NCI-H1436 treated with DMSO at 0.1 percent for 48 hours (cell line): ENCODE measurements at regions not wholly inside any gene's neighbourhood (a gene's known extent, or its start where the extent isn't known, plus 50 kb on each side); places are given as distances from the start of the nearest gene placed in this dataset.

ENCODE experiments used
- DNase-seq: peaks from one replicate; lab custom pipeline; 2025; lab: John Stamatoyannopoulos, UW

DNA sequence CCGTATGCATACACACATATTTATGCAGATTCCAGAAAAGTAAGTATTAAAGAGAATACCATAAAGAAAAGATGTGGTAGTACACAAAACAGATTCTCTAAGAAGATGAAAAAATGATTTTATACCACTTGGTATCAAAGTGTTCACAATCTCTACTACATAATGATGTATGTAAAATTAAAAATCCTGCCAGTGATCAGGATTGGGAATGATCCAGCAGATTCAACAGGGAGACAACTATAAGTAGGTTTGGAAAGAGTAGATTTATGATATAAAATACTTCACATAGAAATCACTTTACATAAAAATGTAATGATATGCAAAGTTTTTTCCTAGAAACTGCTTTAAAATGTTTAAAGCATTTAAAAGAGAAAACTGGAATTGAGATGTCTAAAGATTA, 447.0 kb downstream of the CNTNAP4 start:
- no peak for DNase-seq

DNA sequence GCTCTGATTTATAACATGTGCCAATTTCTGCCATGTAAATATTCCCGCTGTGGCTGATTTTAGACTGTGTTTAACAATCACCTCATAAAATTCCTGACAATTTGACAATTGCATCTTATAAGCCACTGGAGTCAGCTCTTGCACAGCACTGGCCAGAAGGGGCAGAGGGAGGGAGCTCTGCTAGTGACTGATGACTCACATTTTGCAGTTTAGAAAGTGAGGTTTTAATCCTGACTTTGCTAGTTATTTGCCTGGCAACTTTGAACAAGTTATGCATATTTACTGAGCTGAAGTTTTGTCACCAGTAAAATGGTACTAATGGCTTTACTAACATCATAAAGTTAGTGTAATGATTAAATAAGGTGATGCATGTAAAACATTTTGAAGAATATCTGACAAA, 452.3 kb downstream of the CNTNAP4 start:
- DNase-seq, result no peak

DNA sequence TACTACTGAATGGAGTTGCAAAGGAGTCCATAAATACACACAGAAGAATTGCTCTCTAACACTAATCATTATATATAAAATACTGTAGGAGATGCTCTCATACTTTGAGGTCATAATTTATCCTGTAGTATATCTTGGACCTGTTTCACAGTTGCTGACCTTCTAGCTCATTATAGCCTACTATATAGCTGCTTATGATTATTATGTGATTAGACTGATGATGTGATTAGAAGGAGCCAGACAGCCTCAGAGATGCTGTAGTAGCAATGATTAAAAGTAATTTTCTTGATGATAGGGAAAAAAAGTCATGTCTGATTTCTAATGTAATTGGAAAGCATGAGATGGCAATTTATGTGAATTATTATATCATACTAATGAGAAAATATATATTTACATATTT, 455.7 kb downstream of the CNTNAP4 start:
- DNase-seq, result no peak

DNA sequence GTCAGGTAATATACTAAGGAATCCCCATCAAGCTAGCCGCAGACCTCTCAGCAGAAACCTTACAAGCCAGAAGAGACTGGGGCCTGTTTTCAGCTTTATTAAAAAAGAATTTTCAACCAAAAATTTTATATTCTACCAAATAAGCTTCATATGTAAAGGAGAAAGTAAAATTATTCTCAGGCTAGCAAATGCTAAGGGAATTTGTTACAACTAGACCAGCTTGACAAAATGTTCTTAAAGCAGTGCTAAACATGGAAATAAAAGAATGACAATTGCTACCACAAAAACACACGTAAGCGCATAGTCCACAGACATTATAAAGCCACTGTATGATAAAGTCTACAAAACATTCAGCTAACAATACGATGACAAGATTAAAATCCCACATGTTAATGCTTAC, 449.4 kb upstream of the MON1B start:
- no peak for DNase-seq

DNA sequence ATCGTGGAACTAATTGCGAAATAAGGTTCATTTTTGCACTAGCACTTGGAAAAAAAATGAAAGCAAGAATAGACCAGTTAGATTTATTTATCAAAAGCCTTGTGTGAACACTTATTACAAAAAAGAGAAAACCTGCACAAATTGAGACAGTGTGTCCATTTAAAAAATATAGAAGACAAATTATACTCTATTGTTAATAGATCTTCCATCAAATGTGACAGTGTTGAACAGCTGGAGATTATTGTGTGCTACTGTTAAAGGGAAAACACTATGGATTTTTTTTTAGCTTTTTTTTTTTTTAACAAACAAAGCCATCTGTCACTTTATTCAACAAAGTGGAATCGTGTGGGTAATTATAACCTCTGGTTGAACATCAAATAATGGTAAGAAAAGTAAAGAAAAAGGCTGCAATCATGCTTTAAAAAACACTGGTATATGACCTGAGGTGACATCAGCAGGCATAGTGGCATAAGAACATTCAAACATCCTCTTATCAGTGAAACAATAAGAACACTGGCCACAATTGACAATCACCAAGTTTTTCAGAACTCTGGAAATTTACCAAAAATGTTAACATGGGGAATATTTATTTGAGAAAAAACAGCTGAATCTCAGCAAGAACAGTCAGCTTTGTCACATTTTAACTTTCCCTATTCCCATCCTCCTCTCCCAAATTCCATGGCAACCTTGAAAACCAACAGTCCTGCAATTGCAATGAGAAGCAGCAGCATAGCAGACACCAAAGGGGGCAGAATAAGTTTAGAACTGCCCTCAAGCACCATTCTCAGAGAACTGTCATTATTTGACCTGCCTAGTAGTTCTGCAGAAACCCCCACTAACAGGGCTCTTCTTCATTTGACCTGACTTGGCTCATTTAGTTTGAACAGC, 442.3 kb upstream of the MON1B start:
- no peak for DNase-seq

DNA sequence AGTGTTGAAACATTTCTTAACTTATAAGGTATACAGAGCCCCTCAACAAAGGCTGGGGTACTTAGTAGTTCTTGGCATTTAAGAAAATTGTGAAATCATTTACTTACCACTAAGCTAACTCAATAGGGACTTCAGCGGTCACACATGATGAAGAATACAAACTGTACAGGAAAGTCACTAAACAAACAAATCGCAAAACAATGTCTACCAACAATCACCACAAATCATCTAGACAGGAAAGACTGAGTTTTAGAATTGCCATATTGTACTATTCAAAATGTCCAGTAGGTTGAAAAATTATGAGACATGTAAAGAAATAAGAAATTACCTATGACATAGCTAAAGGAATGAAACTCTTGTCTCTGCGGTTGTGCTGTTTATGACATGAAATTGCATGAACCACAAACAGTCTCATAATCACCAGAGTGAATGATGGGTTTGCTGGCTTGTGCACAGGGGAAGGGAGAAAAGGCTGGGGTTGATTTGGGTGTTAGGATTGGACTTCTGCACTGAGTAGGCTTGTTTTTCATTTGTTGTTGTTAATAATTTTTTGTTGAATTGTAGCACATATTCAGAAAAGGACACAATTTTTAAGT, 441.1 kb upstream of the MON1B start:
- no peak for DNase-seq

DNA sequence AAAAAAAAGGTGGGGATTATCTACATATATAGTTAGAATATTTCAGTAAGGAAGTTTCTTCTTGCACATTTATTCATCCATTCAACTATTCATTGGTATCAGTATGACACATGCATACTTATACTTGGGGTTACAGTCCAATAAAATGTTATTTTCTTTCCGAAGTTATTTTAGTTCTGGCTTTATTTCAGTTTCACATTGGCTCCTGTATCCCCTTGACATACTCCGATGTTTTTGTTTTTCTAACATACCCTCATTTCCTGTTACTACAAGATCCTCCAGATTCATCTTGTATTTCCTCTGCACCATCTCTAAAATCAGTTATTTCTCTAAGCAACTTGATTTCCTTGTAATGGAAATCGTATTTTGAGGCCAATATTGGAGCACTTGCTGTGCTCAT, 435.5 kb upstream of the MON1B start:
- DNase-seq, result no peak

DNA sequence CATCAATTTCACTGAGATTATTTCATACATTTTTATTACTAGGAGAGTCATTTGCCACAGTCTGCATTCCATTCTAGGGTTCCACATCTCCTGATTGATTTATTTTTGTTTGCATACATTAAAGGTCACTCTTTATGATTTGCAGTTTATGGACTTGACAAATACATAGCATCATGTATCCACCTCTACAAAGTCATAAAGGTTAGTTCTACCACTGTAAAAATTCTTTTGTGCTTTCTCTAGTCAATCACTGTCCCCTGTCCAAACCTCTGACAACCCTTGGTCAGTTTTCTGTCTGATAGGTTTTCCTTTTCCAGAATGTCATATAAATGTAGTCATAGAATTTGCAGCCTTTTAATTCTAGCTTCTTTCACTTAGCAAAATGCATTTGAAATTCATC, 434.6 kb upstream of the MON1B start:
- DNase-seq, result no peak

DNA sequence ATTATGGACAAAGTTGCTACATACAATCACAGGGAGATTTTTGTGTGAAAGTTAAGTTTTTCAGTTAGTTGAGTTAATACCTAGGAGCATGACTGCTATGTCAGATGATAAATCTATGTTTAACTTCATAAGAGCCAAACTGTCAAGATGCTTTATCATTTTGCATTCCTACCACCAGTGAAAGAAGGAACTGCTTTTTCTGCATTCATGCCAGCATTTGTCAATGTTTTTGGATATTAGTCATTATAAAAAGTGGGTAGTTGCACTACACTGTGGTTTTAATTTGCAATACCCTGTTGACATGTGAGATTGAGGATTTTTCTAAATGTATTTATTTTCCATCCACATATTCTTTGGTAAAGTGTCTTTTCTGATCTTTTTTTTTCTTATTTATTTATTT, 434.0 kb upstream of the MON1B start:
- no peak for DNase-seq

DNA sequence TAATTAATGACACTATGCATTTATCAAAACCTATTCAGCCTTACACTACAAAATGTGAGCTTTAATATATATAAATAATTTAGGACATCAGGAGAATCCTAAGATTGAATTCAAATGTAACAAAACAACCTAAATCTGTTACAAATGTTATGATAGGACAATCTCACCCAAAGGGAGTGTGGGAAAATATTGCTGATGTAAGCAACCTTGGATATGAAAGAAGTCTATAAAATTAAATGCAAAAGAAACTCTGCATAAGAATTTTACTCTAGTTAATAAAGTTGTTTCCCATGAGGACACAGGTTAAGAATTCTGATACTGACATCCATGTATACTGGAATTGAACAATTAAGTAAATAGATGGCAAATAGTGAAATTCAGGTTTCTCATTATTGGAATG, 424.5 kb upstream of the MON1B start:
- DNase-seq, result no peak

DNA sequence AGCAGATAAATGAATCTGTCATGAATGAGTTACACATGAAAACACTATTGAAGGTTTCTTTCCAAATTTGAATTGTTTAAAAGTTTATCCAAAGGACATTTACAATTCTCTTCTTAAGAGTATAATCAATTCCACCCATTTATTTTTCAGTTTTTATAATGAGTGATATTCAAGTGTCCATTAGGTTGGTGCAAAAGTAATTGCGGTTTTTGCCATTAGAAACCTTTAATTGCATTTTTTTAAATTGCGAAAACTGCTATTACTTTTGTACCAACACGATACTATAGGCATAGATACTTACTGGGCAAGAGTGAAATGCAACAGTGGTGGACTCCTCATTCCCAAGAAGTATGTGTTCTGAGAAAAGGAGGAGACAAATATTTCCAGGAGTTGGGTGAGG, 422.7 kb upstream of the MON1B start:
- DNase-seq, result no peak

DNA sequence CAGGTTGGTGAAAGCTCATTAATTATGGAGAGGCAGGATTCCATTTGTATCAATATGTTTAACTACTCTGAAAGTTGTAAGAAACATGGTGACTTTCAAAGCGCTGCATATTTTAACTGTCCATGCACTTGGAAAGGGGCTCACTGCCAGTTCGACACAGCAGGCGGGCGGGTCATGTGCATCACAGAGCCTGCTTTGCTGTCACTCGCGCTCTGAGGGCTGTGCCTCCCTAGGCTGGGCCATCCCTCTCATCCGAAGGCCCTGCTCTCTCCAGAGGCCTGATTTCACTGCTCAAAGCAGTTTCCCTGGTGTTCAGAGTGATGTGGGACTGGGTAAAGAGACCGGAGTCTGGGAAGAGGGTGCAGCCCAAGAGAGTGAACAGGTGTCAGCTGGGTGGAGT, 422.0 kb upstream of the MON1B start:
- DNase-seq, result no peak

DNA sequence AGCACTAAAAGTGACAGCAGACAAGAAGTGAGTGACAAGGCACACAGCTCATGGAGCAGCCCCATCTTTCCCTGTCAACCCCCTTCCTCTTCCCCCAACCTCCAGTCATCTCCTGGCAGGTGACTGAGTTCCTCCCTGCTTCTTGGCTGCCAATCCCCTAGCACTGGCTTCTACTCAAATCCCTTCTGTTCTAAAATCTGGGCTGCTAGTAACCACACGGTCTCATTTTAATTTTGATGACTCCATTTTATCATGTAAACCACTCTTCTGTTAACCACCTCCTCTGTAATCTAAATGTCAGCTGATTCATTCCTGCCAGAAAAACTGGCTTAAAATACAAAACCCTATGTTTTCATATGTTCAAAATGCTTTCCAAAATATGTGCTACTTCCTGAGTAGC, 419.8 kb upstream of the MON1B start:
- DNase-seq, result no peak

DNA sequence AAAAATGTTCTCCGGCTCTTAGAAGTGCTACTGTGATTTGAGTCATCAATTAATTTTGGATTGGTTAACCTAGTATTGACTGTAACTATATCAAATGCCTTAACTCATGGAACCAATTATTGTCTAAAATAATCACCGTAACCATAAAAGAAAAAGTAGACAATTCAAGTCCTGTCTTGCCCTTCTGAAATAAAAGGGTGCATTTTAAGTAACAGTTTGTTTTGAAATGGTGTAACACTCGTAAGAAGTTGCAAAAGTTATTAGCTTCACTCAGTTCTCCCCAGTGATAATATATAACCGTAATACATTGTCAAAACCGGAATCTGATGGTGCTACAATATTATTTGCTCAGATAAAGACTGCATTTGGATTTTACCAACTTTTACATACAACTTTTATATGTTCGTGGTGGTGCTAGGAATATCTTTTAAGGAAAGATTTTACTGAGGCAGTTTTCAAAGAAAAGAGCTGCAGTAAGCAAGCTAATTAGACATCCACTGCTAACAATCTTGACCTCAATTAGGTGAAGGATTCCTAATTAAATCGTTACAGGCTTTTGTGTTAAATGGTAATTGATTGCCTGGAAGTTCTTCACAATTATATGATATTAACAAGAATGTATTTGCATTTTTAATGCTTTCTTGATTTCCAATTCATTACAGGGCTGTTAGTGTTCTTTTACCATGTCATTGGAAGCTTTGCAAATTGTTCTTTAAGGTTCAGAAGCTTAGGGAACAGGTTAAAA, 413.1 kb upstream of the MON1B start:
- DNase-seq, result no peak

DNA sequence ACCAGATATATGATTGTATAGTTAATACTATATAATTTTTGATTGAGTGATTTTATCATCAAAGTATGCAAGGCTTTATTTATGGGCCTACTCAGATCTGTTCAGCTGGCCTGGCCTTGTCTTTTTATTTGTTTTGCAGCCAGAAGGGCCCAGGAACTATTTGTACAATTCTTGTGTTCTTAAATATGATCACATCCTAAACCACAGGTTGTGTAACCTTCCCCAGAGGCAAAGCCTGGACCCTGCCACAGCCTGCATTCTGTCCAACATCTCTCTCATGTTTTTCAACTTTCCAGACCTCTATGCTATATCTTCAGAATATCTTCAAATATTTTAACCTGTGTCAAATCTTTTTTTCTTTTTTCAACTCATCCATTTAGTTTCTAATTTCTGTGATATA, 410.4 kb upstream of the MON1B start:
- no peak for DNase-seq

DNA sequence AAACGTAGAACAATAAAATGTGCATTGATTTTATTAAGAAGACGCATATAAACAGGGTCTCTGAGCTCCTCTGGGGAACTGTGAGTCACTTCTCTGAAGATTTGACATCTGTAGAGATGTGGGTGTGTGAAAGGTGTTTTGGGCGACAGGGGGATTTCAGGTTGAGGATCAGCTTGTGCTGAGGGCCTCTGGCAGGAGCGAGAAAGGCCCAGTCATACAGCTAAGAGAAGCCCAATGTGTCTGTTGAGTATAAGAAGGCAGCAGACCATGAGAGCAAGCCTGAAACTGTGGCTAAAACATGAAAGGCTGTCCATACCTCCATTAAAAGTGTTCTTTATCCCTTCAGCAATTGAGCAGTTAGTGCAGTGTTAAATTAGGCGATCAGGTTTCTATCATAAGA, 406.5 kb upstream of the MON1B start:
- DNase-seq, result no peak

DNA sequence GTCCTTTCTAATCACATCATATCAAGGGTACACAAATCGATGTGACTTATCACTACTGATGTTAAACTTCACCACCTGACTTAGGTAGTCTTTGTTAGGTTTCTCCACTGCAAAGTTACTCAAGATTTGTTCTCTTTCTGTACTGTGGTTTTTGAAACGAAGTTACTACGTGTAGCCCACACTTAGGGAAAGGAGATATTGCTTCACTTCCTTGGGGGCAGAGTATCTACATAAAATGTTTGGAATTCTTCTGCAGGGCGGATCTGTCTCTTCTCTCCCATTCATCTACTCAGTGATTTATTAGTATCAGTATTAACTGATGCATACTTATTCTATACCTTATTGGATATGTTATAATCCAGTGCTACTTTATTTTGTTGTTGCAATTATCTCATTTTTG, 403.6 kb upstream of the MON1B start:
- no peak for DNase-seq

DNA sequence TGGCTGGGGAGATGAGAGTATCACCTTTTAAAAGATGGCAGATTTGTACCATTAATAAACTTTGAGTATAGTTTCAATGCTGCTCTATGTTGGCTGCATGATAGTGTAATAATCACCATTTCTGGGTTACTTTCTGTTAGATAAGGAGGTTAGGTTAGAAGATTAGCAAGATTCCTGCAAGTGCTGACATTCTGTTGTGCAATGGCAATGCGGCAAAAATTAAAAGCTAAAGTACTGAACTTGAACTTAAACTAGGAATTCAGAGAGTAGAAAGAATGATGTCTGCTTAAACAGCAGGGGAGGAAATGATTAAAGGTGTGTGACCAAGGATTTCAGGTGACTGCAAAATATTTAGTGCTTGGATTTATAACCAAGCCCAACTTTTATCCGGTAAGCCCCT, 399.8 kb upstream of the MON1B start:
- no peak for DNase-seq

DNA sequence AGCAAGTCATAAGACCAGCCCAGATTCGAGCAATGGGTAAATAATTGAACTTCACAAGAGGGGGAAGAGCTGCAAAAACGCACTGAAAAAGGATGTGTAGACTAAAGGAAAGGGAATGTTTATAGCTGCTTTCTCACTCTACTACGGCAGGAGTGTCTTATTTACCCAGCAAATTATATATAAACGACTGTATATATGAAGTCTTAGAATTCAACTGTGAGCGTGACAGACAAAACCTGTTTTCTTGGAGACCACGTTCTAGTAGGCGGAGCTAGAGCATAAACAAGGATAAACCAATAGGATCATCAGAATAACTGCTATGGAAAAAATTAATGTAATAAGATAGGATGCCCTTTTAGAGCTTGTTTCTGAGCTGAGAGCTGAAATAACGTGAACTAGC, 394.6 kb upstream of the MON1B start:
- no peak for DNase-seq

DNA sequence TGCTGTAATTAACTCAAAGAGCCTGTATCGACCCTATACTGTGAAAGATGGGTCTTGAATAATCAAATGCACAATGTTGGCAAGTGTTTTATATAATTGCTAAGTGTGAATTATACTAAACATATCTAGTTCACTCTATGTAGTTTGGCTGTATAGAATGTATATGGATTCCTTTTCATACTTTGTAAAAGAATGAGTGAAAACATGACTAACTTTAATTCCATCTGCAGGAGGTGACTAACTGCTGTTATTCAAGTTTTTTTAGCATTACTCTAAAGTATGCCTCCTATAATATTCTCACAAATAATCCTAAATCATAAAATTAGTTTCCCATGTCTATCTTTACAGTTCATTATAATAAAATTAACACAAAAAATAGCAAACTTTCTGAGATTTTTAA, 394.0 kb upstream of the MON1B start:
- DNase-seq, result no peak

DNA sequence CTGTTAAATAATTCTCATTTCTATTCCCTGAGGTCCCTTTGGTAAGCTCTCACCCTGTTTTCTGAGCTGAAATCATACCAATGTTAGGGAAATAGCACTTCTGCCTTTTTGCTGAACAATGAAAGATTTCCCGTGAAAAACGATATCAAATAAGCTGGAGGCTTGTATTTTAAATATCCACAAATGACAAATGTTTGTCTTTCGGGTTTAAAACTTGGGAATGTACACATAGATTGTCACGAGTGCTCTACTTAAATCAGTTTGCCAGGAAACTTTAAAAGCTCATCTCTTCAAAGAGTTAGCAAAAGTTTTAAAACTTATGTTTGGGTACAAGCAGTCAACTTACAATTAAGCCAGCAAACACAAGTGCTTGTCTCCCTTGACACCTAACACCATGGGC, 393.5 kb upstream of the MON1B start:
- DNase-seq, result no peak

DNA sequence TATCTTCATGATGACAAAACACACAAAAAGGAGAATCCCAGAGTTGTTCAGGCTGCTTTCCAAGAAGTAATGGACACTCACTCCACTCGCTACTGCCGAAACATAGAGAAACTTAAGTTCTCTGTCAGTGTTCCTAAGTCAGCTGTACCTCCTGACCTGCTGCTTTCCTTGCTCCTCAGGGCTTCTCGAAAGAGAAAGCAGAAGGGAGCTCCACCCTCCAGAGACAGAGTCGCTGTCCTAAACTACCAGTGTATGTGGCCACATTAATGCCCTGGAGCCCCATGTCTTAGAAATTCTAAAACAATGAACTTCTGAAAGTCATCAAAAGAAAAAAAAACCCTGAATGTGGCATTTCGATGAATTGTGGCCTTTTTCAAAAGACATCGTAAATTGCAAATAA, 390.8 kb upstream of the MON1B start:
- no peak for DNase-seq

DNA sequence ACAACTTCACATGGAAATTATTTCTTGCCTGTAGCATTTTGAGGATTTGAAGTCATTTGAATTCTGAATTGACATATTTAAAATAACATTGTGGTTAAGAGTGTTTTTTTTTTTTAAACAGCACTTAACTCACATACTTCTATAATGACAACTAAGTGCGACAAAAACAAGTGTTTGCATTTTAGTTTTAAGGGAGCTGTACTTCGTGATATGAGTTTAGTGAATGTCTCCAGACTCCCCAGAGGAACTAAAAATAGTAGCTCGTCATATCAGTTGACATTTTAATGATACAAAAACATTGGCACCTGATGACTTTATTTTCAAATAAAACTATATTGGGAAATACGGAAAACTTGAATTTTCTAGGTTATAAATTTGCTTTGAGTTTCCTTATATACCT, 389.6 kb upstream of the MON1B start:
- no peak for DNase-seq
